Midbrain (tissue), 1 donor: ENCODE measurements at regions not wholly inside any gene's neighbourhood (a gene's known extent, or its start where the extent isn't known, plus 50 kb on each side); places are given as distances from the start of the nearest gene placed in this dataset.
"Not testable (repeated sequence)": the region's sequence is repeated elsewhere in the genome, so short reads cannot be mapped to it uniquely, and the experiment has no call there.

ENCODE experiments used
- DNase-seq: peaks from one replicate; lab custom pipeline; 2025; lab: John Stamatoyannopoulos, UW

GRCh38 chr18:1413323-1413675 lies 508.6 kb downstream of the ADCYAP1 start:
- no peak for DNase-seq

GRCh38 chr18:1416074-1416473 lies 511.4 kb downstream of the ADCYAP1 start:
- no peak for DNase-seq

- no peak for DNase-seq
Observed at GRCh38 chr18:1421502-1421901, 516.8 kb downstream of the ADCYAP1 start.

DNA sequence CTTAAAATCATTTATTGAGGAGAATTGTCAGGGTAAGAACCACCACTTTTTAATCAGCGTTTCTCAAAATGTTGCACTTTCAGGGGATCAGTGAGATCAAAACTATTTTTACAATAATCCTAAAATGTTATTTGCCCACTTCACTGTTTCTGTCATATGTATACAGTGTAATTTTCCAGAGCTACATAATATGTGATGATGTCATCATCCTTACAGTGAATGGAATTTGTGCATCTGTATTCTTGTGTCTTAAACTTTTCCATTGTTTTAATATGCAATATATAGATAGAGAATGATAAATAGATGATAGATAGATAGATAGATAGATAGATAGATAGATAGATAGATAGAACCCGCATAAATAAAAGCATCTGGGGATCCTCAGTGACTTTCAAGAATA lies 518.0 kb downstream of the ADCYAP1 start:
- DNase-seq = no peak

GRCh38 chr18:1425679-1426078 lies 521.0 kb downstream of the ADCYAP1 start:
- DNase-seq = no peak

DNA sequence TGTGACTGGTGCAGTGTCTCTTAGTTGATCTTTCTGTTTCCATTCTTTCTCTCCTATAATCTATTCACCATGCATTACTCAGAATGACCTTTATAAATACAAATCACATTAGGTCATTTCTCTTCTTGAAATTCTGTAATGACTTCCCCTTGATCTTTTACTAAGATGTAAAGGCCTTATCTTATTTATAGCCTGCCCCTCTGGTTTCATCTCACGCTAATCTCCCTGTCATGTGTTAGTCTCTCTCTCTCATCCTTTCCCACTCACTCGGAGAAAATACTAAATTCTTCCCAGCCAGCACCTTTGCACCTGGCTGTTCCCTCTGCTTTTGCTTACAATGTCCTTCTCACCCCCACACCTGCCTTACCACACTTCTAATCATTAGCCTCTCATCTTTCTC lies 530.8 kb downstream of the ADCYAP1 start:
- DNase-seq = no peak

DNA sequence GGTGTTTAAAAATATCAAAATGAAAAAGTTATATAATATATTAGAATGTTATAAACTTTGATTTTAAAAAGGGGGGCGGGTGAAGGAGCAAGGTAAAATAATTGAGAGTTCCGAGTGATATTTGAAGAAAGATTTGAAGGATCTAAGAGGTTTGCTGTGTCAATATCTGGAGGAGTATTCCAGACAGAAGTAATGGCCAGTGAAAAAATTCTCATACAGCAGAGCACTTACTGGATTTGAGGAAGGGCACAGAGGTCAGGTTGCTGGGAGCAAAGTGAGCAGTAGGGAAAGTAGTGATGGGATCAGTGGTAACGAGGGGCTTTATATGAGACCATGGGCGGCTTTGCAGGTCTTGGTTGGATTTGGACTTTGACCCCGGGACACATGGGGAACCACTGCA lies 531.5 kb downstream of the ADCYAP1 start:
- no peak for DNase-seq

GRCh38 chr18:1438458-1438910 lies 533.8 kb downstream of the ADCYAP1 start:
- no peak for DNase-seq

DNA sequence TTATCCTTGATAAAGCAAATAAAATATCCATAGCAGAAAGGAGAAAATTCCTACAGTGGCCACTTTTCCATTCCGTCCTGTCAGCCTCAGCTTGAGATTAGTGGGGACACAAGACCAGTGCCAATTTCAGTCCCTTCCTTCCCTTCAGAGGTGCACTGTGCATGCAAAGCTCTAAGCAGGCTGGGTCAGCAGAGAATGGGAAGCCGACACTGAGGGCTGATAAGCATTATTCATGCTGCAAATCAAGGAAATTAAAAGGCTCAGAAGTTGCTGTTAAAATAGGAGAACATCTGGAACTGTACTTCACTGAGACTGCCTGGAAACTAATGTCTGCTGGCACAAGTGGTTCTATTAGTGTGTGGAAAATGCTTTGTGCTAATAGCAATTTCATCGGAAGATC lies 534.3 kb downstream of the ADCYAP1 start:
- DNase-seq = no peak

DNA sequence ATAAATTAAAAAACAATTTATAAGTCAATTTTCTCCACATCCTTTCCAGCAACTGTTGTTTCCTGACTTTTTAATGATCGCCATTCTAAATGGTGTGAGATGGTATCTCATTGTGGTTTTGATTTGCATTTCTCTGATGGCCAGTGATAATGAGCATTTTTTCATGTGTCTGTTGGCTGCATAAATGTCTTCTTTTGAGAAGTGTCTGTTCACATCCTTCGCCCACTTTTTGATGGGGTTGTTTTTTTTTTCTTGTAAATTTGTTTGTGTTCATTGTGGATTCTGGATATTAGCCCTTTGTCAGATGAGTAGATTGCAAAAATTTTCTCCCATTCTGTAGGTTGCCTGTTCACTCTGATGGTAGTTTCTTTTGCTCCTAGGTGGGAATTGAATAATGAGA lies 539.4 kb downstream of the ADCYAP1 start:
- not testable (repeated sequence) for DNase-seq

- DNase-seq = no peak
Observed at GRCh38 chr18:1446765-1447164, 542.1 kb downstream of the ADCYAP1 start.

DNA sequence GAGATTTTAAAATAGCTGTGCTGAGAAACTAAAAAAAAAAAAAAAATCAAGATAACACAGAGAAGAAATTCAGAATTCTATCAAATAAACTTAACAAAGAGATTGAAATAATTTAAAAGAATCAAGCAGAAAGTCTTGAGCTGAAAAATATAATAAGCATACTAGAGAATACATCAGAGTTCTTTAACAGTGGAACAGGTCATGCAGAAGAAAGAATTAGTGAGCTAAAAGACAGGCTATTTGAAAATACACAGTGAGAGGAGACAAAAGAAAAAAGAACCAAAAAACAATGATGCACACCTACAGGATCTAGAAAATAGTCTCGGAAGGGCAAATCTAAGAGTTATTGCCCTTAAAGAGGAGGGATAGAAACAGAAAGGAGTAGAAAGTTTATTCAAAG lies 548.1 kb downstream of the ADCYAP1 start:
- DNase-seq = no peak

GRCh38 chr18:1455605-1456004 lies 550.9 kb downstream of the ADCYAP1 start:
- no peak for DNase-seq

DNA sequence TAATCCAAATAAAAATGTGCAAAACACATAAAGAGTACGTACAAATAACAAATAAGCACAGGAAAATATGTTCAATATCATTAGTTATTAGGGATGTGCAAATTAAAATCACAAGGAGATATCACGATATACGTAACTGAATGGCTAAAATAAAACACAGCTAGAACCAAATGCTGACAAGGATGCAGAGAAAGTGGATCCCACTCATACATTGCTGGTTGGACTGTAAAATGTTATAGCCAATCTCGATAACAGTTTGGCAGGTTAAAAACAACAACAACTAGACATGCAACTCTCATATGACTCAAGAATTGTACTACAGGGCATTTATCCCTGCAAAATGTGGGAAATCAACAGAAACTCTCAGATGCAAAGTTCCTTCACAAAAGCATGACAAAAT lies 553.9 kb downstream of the ADCYAP1 start:
- DNase-seq = no peak

GRCh38 chr18:1463981-1464380 lies 559.3 kb downstream of the ADCYAP1 start:
- DNase-seq = no peak

DNA sequence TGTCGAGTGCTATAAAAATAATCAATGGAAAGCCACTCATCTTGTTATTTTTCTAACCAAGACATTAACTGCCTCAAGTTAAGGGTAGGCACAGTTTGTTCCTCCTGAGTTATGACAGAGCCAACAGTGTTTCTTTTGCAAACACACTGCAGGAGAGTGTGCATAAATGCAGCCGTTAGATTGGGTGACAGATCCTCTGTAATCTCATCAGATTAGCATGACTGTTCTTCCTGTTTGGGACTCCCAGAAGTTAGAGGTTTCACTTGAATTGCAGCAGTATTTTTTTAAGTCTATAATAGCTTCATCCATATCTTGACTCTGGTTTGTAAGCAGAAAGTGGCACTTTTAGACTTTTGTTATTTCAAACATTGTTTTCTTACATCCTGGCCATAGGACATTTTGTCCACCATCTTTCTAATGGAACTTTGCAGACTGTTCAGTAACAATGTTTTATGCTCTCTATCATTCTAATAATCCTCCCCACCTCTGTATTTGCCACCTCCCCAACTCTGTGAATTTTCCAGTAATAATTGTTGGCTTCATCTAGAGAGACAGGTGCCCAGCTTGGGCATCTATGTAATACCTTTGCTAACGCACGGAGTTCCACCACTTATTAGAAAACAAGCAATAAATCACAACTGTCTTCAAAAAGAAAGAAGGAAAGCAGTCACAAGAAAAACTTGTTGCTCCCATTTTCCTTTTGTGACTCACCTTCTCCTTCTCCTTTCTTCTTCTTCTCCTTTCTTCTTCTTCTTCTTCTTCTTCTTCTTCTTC lies 560.0 kb downstream of the ADCYAP1 start:
- no peak for DNase-seq

- no peak for DNase-seq
Observed at GRCh38 chr18:1466035-1466434, 561.4 kb downstream of the ADCYAP1 start.

DNA sequence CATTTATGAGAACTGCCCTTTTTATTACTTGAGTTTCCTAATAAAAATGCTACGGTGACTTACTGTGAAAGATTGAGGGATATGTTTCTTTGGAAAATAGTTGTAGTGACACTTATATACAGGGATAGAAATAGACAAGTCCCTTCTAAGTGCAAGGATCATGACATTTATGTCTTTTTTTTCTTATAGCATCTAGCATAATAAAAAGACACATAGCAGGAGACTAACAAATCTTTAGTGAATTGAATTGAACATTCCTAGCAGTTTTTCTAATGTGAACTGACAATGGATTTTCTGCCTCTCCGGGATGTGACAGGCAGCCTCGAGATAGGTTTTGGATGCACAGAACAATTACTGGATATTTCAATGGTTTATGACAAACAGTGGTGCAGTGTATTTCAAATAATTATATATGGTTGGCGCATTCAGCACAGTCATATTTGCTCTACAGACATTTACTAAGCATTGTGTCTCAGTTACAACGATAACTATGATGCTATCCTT lies 562.8 kb downstream of the ADCYAP1 start:
- no peak for DNase-seq

GRCh38 chr18:1468550-1468949 lies 563.9 kb downstream of the ADCYAP1 start:
- no peak for DNase-seq

DNA sequence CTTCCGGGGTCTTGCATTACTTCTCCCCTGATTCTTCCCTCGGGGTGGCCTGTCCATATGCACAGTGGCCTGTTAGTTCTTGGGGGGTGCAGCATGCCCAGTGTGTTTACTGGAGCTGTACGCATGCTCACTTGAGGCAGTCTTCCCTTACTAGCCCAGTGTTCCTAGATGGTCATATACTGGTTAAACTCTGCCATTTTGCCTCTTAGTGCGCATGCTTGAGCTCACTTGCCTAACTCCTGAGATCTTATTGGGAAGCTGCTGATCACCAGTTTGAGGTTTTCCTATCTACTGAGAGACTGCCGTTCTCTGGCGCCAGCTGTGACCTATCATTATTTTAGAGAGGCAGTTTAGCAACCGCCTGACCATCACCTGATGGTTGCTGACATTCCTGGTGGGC lies 571.2 kb downstream of the ADCYAP1 start:
- no peak for DNase-seq

- no peak for DNase-seq
Observed at GRCh38 chr18:1480309-1480708, 575.6 kb downstream of the ADCYAP1 start.

DNA sequence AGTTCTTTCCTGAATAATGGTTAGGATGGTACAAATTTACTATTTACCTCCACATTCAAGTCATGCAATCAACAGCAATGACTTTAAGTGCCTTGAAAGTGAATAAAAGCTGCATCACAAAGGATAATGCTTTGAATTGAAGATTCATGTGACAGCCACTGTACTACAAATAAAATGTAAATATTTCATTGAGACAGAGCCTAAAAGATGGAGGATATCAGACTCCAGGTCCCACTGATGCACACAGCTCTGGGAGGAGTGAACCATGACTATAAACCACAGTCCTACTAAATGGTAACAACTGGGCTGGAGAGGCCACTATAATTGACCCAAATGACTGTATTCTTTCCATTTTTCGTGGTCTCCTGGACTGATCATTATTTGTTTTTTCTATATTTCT lies 576.9 kb downstream of the ADCYAP1 start:
- DNase-seq = no peak

DNA sequence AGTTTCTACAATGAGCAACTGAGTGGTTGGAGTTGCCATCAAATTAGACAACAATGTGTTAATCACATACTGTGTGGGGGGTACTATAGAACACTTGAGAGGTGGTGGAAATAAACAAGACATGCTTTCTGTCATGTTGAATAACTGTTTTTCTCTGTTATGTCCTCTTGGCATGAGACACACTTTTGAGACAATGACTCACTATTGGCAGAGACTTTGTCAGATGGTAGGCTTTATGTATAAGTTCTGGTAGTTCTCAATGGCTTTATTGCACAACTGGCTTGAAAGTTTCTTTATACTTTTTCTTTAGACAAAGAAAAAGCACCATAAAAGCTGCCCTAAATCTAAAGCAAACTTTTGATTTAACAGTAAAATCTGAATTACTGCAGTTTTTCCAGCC lies 578.7 kb downstream of the ADCYAP1 start:
- no peak for DNase-seq

DNA sequence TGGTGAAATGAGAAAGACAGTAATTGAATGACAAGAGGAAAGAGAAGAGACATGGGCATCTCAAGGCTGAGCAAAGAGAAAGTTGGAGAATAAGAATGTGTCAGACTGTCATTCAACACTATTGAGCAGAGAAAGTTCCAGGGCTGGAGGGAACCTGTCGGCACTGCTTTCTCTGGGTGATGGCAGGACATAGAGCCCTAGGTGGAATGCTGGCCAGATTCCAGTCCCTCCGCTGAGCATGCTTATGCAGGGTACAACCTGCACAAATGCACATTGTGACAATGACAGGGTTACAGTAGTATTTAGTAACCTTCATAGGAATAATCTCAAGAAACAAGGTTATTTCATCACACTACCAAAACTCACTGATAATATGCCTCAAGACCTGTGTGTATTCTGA lies 582.8 kb downstream of the ADCYAP1 start:
- no peak for DNase-seq
